IMR-90 (cell line): ENCODE measurements at regions not wholly inside any gene's neighbourhood (a gene's known extent, or its start where the extent isn't known, plus 50 kb on each side); places are given as distances from the start of the nearest gene placed in this dataset.

Experiments
- ATAC-seq: fragments of 200-7000 bp; cut with Tn5 transposase; 2 replicates; pipeline ENCODE4 v1.9.1; 2020; ENCODE audit warnings: low read depth, mild to moderate bottlenecking, moderate library complexity
- BruUV-seq: library from RNA; stranded (reverse); fragments of 400-500 nt; replicated peaks from 2 replicates; lab custom pipeline; 2021; lab: Mats Ljungman, UMichigan
- CTCF ChIA-PET: fragments of 300-600 bp; formaldehyde crosslinking; extraction: SDS; loops from one replicate; lab custom pipeline; 2021; ENCODE audit warnings: antibody characterized with exemption; lab: Yijun Ruan, JAX
- POLR2A ChIA-PET: fragments of 300-600 bp; sonication (Branson Sonifier 250); formaldehyde crosslinking; loops from one replicate; lab custom pipeline; 2022; ENCODE audit warnings: antibody characterized with exemption; ENCODE audit not compliant: unreplicated experiment; lab: Charles Lee
- DNase-seq: peaks from one replicate; pipeline ENCODE4 v3.0.0; 2013
- H2AFZ ChIP-seq: replicated peaks from 2 replicates; pipeline ENCODE3; 2013; ENCODE audit warnings: low read length, mild to moderate bottlenecking; ENCODE audit not compliant: poor library complexity
- H2AK5ac ChIP-seq: 2 replicates; pipeline ENCODE4 v1.6.1; 2013; ENCODE audit warnings: low read depth, low read length, inconsistent platforms
- H2AK9ac ChIP-seq: replicated peaks from 2 replicates; pipeline ENCODE3; 2013; ENCODE audit warnings: mild to moderate bottlenecking, low read depth, low read length, moderate library complexity; ENCODE audit not compliant: poor library complexity
- H2BK120ac ChIP-seq: 2 replicates; pipeline ENCODE4 v1.6.1; 2013; ENCODE audit warnings: low read depth, low read length, inconsistent platforms
- H2BK15ac ChIP-seq: 3 replicates; pipeline ENCODE4 v1.6.1; 2013; ENCODE audit warnings: low read depth, low read length, inconsistent platforms
- H2BK20ac ChIP-seq: 2 replicates; pipeline ENCODE4 v1.6.1; 2013; ENCODE audit warnings: low read depth, mild to moderate bottlenecking, inconsistent platforms, low read length, moderate library complexity
- H2BK5ac ChIP-seq: 2 replicates; pipeline ENCODE4 v1.6.1; 2013; ENCODE audit warnings: mild to moderate bottlenecking, low read depth, low read length, inconsistent platforms; ENCODE audit not compliant: poor library complexity, severe bottlenecking
- H3K14ac ChIP-seq: replicated peaks from 2 replicates; pipeline ENCODE4 v1.6.1; 2013; ENCODE audit warnings: low read depth, low read length, inconsistent platforms
- H3K18ac ChIP-seq: 2 replicates; pipeline ENCODE4 v1.6.1; 2013; ENCODE audit warnings: low read depth, low read length, control low read depth
- H3K23ac ChIP-seq: 2 replicates; pipeline ENCODE4 v1.6.1; 2013; ENCODE audit warnings: low read depth, low read length, inconsistent platforms
- H3K27ac ChIP-seq: 2 replicates; pipeline ENCODE4 v1.5.1; 2013; ENCODE audit warnings: mild to moderate bottlenecking, control low read depth, low read length; ENCODE audit not compliant: insufficient read depth
- H3K27me3 ChIP-seq: 2 replicates; pipeline ENCODE4 v1.6.1; 2013; ENCODE audit warnings: low read length; ENCODE audit not compliant: control insufficient read depth, insufficient read depth
- H3K36me3 ChIP-seq: 2 replicates; pipeline ENCODE4 v1.6.1; 2013; ENCODE audit warnings: low read length, mixed read lengths; ENCODE audit not compliant: control insufficient read depth, insufficient read depth
- H3K4ac ChIP-seq: 2 replicates; pipeline ENCODE4 v1.6.1; 2013; ENCODE audit warnings: low read depth, low read length, inconsistent platforms
- H3K4me1 ChIP-seq: 2 replicates; pipeline ENCODE4 v1.6.1; 2013; ENCODE audit warnings: low read length, mixed read lengths; ENCODE audit not compliant: control insufficient read depth, insufficient read depth
- H3K4me2 ChIP-seq: 2 replicates; pipeline ENCODE4 v1.6.1; 2013; ENCODE audit warnings: low read depth, mild to moderate bottlenecking, control low read depth, low read length, moderate library complexity
- H3K4me3 ChIP-seq: 2 replicates; pipeline ENCODE4 v1.5.1; 2013; ENCODE audit warnings: low read depth, mild to moderate bottlenecking, control low read depth, low read length, moderate library complexity; ENCODE audit not compliant: insufficient read depth
- H3K56ac ChIP-seq: 2 replicates; pipeline ENCODE4 v1.6.1; 2013; ENCODE audit warnings: low read length, inconsistent platforms; ENCODE audit not compliant: insufficient read depth; ENCODE audit errors: extremely low read depth
- H3K79me1 ChIP-seq, 2 experiments: 2 replicates each; pipeline ENCODE4 v1.6.1; 2013; ENCODE audit warnings: low read length in 2 of 2, inconsistent platforms in 1 of 2, low read depth in 1 of 2
- H3K9ac ChIP-seq: 2 replicates; pipeline ENCODE4 v1.6.1; 2013; ENCODE audit warnings: low read depth, low read length, control low read depth
- H3K9me1 ChIP-seq: 2 replicates; pipeline ENCODE4 v1.6.1; 2013; ENCODE audit warnings: low read length, inconsistent platforms; ENCODE audit not compliant: insufficient read depth
- H3K9me3 ChIP-seq: 2 replicates; pipeline ENCODE4 v1.6.1; 2013; ENCODE audit warnings: low read length; ENCODE audit not compliant: control insufficient read depth, insufficient read depth
- H4K20me1 ChIP-seq: 2 replicates; pipeline ENCODE4 v1.6.1; 2013; ENCODE audit warnings: low read length, inconsistent platforms; ENCODE audit not compliant: insufficient read depth
- H4K5ac ChIP-seq: 2 replicates; pipeline ENCODE4 v1.6.1; 2013; ENCODE audit warnings: mild to moderate bottlenecking, low read depth, low read length, control low read depth
- H4K8ac ChIP-seq, 2 experiments: 2 replicates each; pipeline ENCODE4 v1.6.1; 2013; ENCODE audit warnings: low read depth in 2 of 2, low read length in 2 of 2, control low read depth in 1 of 2, inconsistent platforms in 1 of 2
- H4K91ac ChIP-seq: 2 replicates; pipeline ENCODE4 v1.6.1; 2013; ENCODE audit warnings: low read depth, low read length, inconsistent platforms; ENCODE audit not compliant: insufficient read depth
- CHD1 ChIP-seq: IDR thresholded peaks from 2 replicates; pipeline ENCODE4 v1.6.1; 2012; ENCODE audit warnings: low read depth, low read length, improper control_type of control experiment
- MAFK ChIP-seq: IDR thresholded peaks from 2 replicates; pipeline ENCODE4 v1.6.1; 2012; ENCODE audit warnings: low read depth, low read length, improper control_type of control experiment
- RAD21 ChIP-seq: IDR thresholded peaks from 2 replicates; pipeline ENCODE4 v1.6.1; 2012; ENCODE audit warnings: low read length, improper control_type of control experiment
- RFX5 ChIP-seq: IDR thresholded peaks from 2 replicates; pipeline ENCODE4 v1.8.0; 2012; ENCODE audit warnings: low read depth, mild to moderate bottlenecking, low read length, moderate library complexity
- WGBS, 2 experiments: methylation state at CpG; one replicate each; pipeline versions ENCODE4 v1.1.5 to v1.1.7; 2013; ENCODE audit warnings: missing lambda C conversion rate in 2 of 2; ENCODE audit not compliant: insufficient read length in 1 of 2; ENCODE audit errors: extremely low coverage in 2 of 2; 5-methylcytosine and 5-hydroxymethylcytosine counted together
- dilution Hi-C: fragments of 300-500 bp; cut with HindIII; formaldehyde crosslinking; loops from one replicate; pipeline ENCODE4 v1.14.3; 2018; ENCODE audit warnings: low sequenced_read_pairs; ENCODE audit not compliant: unreplicated experiment
- in situ Hi-C: fragments of 300-500 bp; cut with MboI; formaldehyde crosslinking; loops from 3 replicates; pipeline ENCODE4 v1.14.3; 2019; ENCODE audit warnings: low sequenced_read_pairs, inconsistent platforms, mixed read lengths
- intact Hi-C: fragments of 100-400 bp; cut with micrococcal nuclease; formaldehyde crosslinking; loops from 2 replicates; pipeline ENCODE4 v1.10.0; 2022
- TF ChIP-seq, protein P1 (sequence below): conservative IDR thresholded peaks from 2 replicates; pipeline ENCODE4 v1.5.1; 2012; ENCODE audit warnings: mild to moderate bottlenecking, low read depth, low read length, improper control_type of control experiment
- TF ChIP-seq, protein P2 (sequence below): fragments of 150-350 bp; IDR thresholded peaks from 2 replicates; pipeline ENCODE4 v1.6.1; 2016; ENCODE audit warnings: low read depth, mild to moderate bottlenecking, low read length, moderate library complexity, borderline replicate concordance

DNA sequence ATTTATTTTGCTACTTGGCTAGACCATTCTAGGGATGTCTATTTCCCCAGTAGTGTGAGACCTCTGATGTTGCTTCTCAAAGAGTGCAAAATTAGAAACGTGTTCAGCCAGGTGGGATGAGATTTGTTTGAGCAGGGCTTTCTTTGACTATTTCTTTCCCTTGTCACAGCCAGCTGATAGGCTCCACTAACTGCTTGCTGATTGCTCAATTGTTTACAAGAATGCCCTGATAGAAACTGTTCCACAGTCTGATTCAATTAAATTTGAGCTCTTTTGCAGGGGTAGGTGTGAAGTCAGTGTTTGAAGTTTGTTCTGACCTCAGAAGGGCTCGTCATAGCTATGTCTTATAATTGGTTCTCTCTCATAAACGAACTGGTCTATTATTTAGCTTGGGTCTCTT is 220.5 kb downstream of the FNDC1 start:
- no peak overlapping the region for H3K4ac ChIP-seq
- H3K56ac ChIP-seq, result no peak overlapping the region
- no peak overlapping the region for H2AFZ ChIP-seq
- no peak overlapping the region for H2BK120ac ChIP-seq
- H3K4me2 ChIP-seq, result no peak overlapping the region
- no peaks in the 10 kb centered on the region for H4K20me1 ChIP-seq
- WGBS, 2 experiments, result no CpG with 5 or more reads among the region's 3 CpGs
- H3K14ac ChIP-seq, result no peak overlapping the region
- CTCF ChIA-PET, result no interaction called here
- ATAC-seq (no peak), DNase-seq (no peak)
- intact Hi-C loops (no loop called here), in situ Hi-C loops (no loop called here), dilution Hi-C loops (no loop called here)
- TF ChIP-seq, protein P1, sequence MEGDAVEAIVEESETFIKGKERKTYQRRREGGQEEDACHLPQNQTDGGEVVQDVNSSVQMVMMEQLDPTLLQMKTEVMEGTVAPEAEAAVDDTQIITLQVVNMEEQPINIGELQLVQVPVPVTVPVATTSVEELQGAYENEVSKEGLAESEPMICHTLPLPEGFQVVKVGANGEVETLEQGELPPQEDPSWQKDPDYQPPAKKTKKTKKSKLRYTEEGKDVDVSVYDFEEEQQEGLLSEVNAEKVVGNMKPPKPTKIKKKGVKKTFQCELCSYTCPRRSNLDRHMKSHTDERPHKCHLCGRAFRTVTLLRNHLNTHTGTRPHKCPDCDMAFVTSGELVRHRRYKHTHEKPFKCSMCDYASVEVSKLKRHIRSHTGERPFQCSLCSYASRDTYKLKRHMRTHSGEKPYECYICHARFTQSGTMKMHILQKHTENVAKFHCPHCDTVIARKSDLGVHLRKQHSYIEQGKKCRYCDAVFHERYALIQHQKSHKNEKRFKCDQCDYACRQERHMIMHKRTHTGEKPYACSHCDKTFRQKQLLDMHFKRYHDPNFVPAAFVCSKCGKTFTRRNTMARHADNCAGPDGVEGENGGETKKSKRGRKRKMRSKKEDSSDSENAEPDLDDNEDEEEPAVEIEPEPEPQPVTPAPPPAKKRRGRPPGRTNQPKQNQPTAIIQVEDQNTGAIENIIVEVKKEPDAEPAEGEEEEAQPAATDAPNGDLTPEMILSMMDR, result no peak
- no peak for TF ChIP-seq CHD1
- TF ChIP-seq RAD21, result no peak
- no peak for TF ChIP-seq RFX5
- TF ChIP-seq, protein P2, sequence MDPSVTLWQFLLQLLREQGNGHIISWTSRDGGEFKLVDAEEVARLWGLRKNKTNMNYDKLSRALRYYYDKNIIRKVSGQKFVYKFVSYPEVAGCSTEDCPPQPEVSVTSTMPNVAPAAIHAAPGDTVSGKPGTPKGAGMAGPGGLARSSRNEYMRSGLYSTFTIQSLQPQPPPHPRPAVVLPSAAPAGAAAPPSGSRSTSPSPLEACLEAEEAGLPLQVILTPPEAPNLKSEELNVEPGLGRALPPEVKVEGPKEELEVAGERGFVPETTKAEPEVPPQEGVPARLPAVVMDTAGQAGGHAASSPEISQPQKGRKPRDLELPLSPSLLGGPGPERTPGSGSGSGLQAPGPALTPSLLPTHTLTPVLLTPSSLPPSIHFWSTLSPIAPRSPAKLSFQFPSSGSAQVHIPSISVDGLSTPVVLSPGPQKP, result no peak
- TF ChIP-seq MAFK, result no peak
- H2AK5ac ChIP-seq, result no peak overlapping the region
- H3K23ac ChIP-seq, result no peak overlapping the region
- no peak overlapping the region for H4K5ac ChIP-seq
- no peak overlapping the region for H2AK9ac ChIP-seq
- H3K9ac ChIP-seq, result no peak overlapping the region
- no peak overlapping the region for H4K8ac ChIP-seq
- no peaks in the 10 kb centered on the region for H3K4me1 ChIP-seq
- no peaks in the 10 kb centered on the region for H3K27me3 ChIP-seq
- H3K18ac ChIP-seq, result no peak overlapping the region
- H3K4me3 ChIP-seq, result no peak overlapping the region
- no peak overlapping the region for H2BK5ac ChIP-seq
- no peak overlapping the region for H3K27ac ChIP-seq
- no peaks in the 10 kb centered on the region for H3K79me1 ChIP-seq
- no TSS peak for BruUV-seq
- POLR2A ChIA-PET, result no interaction called here
- no peak overlapping the region for H4K91ac ChIP-seq
- no peak overlapping the region for H2BK15ac ChIP-seq
- H3K9me1 ChIP-seq, result no peaks in the 10 kb centered on the region
- H3K36me3 ChIP-seq, result no peaks in the 10 kb centered on the region
- peaks cover under 1% of the 10 kb centered on the region for H3K9me3 ChIP-seq
- no peak overlapping the region for H2BK20ac ChIP-seq
